Vagina (tissue), 2 donors: ENCODE measurements at regions not wholly inside any gene's neighbourhood (a gene's known extent, or its start where the extent isn't known, plus 50 kb on each side); places are given as distances from the start of the nearest gene placed in this dataset.
"Not testable (repeated sequence)": the region's sequence is repeated elsewhere in the genome, so short reads cannot be mapped to it uniquely, and the experiment has no call there.

Experiments
- POLR2A ChIP-seq, 2 donors: fragments of 450-650 bp; IDR thresholded peaks; one replicate each; pipeline ENCODE4 v1.6.1; 2017; ENCODE audit warnings: antibody characterized with exemption in 2 of 2, mild to moderate bottlenecking in 2 of 2, moderate library complexity in 2 of 2
- POLR2AphosphoS5 ChIP-seq, 2 donors: sonication (generic); formaldehyde crosslinking; IDR thresholded peaks; one replicate each; pipeline ENCODE4 v1.9.0; 2017; ENCODE audit warnings: antibody characterized with exemption in 2 of 2, mild to moderate bottlenecking in 2 of 2, low read depth in 1 of 2; ENCODE audit not compliant: insufficient read depth in 1 of 2
- TF ChIP-seq, protein P1 (sequence below), 3 experiments: fragments of 450-650 bp in 2 of 3; fragments of 200-600 bp in 1 of 3; sonication (generic) in 1 of 3; IDR thresholded peaks; one replicate each; pipeline ENCODE4 v1.5.1; 2017 to 2019; ENCODE audit warnings: antibody characterized with exemption in 3 of 3, mild to moderate bottlenecking in 2 of 3, moderate library complexity in 2 of 3

DNA sequence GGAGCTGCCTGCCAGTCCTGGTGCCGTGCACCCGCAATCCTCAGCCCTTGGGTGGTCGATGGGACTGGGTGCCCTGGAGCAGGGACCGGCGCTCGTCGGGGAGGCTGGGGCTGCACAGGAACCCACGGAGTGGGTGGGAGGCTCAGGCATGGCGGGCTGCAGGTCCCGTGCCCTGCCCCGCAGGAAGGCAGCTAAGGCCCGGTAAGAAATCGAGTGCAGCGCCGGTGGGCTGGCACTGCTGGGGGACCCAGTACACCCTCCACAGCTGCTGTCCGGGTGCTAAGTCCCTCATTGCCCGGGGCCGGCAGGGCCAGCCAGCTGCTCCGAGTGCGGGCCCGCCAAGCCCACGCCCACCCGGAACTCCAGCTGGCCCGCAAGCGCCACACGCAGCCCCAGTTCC lies 153.7 kb downstream of the FAM174A start:
- TF ChIP-seq, protein P1, sequence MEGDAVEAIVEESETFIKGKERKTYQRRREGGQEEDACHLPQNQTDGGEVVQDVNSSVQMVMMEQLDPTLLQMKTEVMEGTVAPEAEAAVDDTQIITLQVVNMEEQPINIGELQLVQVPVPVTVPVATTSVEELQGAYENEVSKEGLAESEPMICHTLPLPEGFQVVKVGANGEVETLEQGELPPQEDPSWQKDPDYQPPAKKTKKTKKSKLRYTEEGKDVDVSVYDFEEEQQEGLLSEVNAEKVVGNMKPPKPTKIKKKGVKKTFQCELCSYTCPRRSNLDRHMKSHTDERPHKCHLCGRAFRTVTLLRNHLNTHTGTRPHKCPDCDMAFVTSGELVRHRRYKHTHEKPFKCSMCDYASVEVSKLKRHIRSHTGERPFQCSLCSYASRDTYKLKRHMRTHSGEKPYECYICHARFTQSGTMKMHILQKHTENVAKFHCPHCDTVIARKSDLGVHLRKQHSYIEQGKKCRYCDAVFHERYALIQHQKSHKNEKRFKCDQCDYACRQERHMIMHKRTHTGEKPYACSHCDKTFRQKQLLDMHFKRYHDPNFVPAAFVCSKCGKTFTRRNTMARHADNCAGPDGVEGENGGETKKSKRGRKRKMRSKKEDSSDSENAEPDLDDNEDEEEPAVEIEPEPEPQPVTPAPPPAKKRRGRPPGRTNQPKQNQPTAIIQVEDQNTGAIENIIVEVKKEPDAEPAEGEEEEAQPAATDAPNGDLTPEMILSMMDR (IDR thresholded peaks at IDR 0.05), result not testable (repeated sequence)
- TF ChIP-seq POLR2AphosphoS5 (IDR thresholded peaks at IDR 0.05; ENCODE audit: insufficient read depth in 1 of 2, low read depth in 1 of 2); POLR2A (IDR thresholded peaks at IDR 0.05): not testable (repeated sequence)
